Endothelial cell of umbilical vein (primary cell): ENCODE measurements at regions not wholly inside any gene's neighbourhood (a gene's known extent, or its start where the extent isn't known, plus 50 kb on each side); places are given as distances from the start of the nearest gene placed in this dataset.

Source experiments
- FOS ChIP-seq: IDR thresholded peaks from 2 replicates; pipeline ENCODE4 v1.6.1; 2011; ENCODE audit warnings: mild to moderate bottlenecking, low read length, moderate library complexity, borderline replicate concordance; ENCODE audit not compliant: insufficient read depth
- TF ChIP-seq, protein P1 (sequence below), 2 donors: IDR thresholded peaks; 1 replicate in 1 of 2; 2 replicates in 1 of 2; pipeline ENCODE4 v1.5.1; 2011; ENCODE audit warnings: low read length in 2 of 2, mild to moderate bottlenecking in 2 of 2, moderate library complexity in 2 of 2, control low read depth in 1 of 2, inconsistent platforms in 1 of 2, low read depth in 1 of 2; ENCODE audit not compliant: insufficient read depth in 1 of 2; ENCODE audit errors: extremely low read depth in 1 of 2

GRCh38 chrX:139085404-139085803 is 373.9 kb upstream of the FGF13 start:
- TF ChIP-seq FOS, result no peak
- TF ChIP-seq, protein P1, sequence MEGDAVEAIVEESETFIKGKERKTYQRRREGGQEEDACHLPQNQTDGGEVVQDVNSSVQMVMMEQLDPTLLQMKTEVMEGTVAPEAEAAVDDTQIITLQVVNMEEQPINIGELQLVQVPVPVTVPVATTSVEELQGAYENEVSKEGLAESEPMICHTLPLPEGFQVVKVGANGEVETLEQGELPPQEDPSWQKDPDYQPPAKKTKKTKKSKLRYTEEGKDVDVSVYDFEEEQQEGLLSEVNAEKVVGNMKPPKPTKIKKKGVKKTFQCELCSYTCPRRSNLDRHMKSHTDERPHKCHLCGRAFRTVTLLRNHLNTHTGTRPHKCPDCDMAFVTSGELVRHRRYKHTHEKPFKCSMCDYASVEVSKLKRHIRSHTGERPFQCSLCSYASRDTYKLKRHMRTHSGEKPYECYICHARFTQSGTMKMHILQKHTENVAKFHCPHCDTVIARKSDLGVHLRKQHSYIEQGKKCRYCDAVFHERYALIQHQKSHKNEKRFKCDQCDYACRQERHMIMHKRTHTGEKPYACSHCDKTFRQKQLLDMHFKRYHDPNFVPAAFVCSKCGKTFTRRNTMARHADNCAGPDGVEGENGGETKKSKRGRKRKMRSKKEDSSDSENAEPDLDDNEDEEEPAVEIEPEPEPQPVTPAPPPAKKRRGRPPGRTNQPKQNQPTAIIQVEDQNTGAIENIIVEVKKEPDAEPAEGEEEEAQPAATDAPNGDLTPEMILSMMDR (IDR thresholded peaks at IDR 0.05; ENCODE audit: extremely low read depth in 1 of 2, insufficient read depth in 1 of 2, low read depth in 1 of 2, low read length in 2 of 2), result no peak
